Vagina (tissue), 2 donors: ENCODE measurements at regions not wholly inside any gene's neighbourhood (a gene's known extent, or its start where the extent isn't known, plus 50 kb on each side); places are given as distances from the start of the nearest gene placed in this dataset.

Experiments used
- DNase-seq, 2 donors: peaks; one replicate each; pipeline ENCODE4 v3.0.0-alpha.2; 2017; ENCODE audit errors: extremely low spot score in 2 of 2
- H3K27ac ChIP-seq: fragments of 200-600 bp; sonication (generic); one replicate; pipeline ENCODE4 v1.5.1; 2019
- H3K27me3 ChIP-seq: fragments of 200-600 bp; sonication (generic); one replicate; pipeline ENCODE4 v1.5.1; 2019
- H3K36me3 ChIP-seq, 2 donors: fragments of 200-600 bp; sonication (generic); one replicate each; pipeline ENCODE4 v1.5.1; 2017 to 2019
- H3K4me1 ChIP-seq: fragments of 200-600 bp; sonication (generic); one replicate; pipeline ENCODE4 v1.5.1; 2019
- H3K4me3 ChIP-seq, 2 donors: fragments of 200-600 bp; sonication (generic); 1 replicate in 1 of 2; 2 replicates in 1 of 2; pipeline ENCODE4 v1.5.1; 2016 to 2019
- H3K9me3 ChIP-seq: fragments of 200-600 bp; sonication (generic); one replicate; pipeline ENCODE4 v1.5.1; 2019
- CTCF ChIP-seq, 3 experiments: fragments of 450-650 bp in 2 of 3; fragments of 200-600 bp in 1 of 3; sonication (generic) in 1 of 3; IDR thresholded peaks; one replicate each; pipeline ENCODE4 v1.5.1; 2017 to 2019; ENCODE audit warnings: antibody characterized with exemption in 3 of 3, mild to moderate bottlenecking in 2 of 3, moderate library complexity in 2 of 3
- POLR2A ChIP-seq, 2 donors: fragments of 450-650 bp; IDR thresholded peaks; one replicate each; pipeline ENCODE4 v1.6.1; 2017; ENCODE audit warnings: antibody characterized with exemption in 2 of 2, mild to moderate bottlenecking in 2 of 2, moderate library complexity in 2 of 2
- POLR2AphosphoS5 ChIP-seq, 2 donors: sonication (generic); formaldehyde crosslinking; IDR thresholded peaks; one replicate each; pipeline ENCODE4 v1.9.0; 2017; ENCODE audit warnings: antibody characterized with exemption in 2 of 2, mild to moderate bottlenecking in 2 of 2, low read depth in 1 of 2; ENCODE audit not compliant: insufficient read depth in 1 of 2
- intact Hi-C: fragments of 100-400 bp; cut with DNase I; formaldehyde crosslinking; loops from one replicate; pipeline ENCODE4 v1.15.1; 2023

- H3K27ac ChIP-seq = no peak overlapping the region
- intact Hi-C loops = no loop called here
- DNase-seq = no peak
- no peaks in the 10 kb centered on the region for H3K9me3 ChIP-seq
- TF ChIP-seq POLR2AphosphoS5 (IDR thresholded peaks at IDR 0.05; ENCODE audit: insufficient read depth in 1 of 2, low read depth in 1 of 2) (no peak), CTCF (IDR thresholded peaks at IDR 0.05) (peak in 2 of 3 experiments; percentile 54 to 62)
- no peaks in the 10 kb centered on the region for H3K36me3 ChIP-seq
- no peaks in the 10 kb centered on the region for H3K27me3 ChIP-seq
- H3K4me3 ChIP-seq = no peak overlapping the region
- H3K4me1 ChIP-seq = no peaks in the 10 kb centered on the region
Observed at GRCh38 chr5:165630261-165630778, 2124.9 kb downstream of the MAT2B start.

GRCh38 chr5:165631235-165631634 is 2125.8 kb downstream of the MAT2B start:
- Histone ChIP-seq H3K4me3 (no peak overlapping the region), H3K9me3 (no peaks in the 10 kb centered on the region), H3K36me3 (no peaks in the 10 kb centered on the region), H3K4me1 (no peaks in the 10 kb centered on the region), H3K27me3 (no peaks in the 10 kb centered on the region), H3K27ac (no peak overlapping the region)
- TF ChIP-seq POLR2AphosphoS5 (IDR thresholded peaks at IDR 0.05; ENCODE audit: insufficient read depth in 1 of 2, low read depth in 1 of 2) (no peak), POLR2A (IDR thresholded peaks at IDR 0.05) (no peak), CTCF (IDR thresholded peaks at IDR 0.05) (no peak)
- intact Hi-C loops = no loop called here
- DNase-seq = no peak

- no peak overlapping the region for H3K27ac ChIP-seq
- H3K4me1 ChIP-seq = no peaks in the 10 kb centered on the region
- H3K27me3 ChIP-seq = no peaks in the 10 kb centered on the region
- no peak for DNase-seq
- no peaks in the 10 kb centered on the region for H3K36me3 ChIP-seq
- TF ChIP-seq CTCF (IDR thresholded peaks at IDR 0.05) (no peak), POLR2A (IDR thresholded peaks at IDR 0.05) (no peak), POLR2AphosphoS5 (IDR thresholded peaks at IDR 0.05; ENCODE audit: insufficient read depth in 1 of 2, low read depth in 1 of 2) (no peak)
- no peaks in the 10 kb centered on the region for H3K9me3 ChIP-seq
- H3K4me3 ChIP-seq = no peak overlapping the region
- intact Hi-C loops = no loop called here
Observed at GRCh38 chr5:165642366-165642765, 2136.9 kb downstream of the MAT2B start.

GRCh38 chr5:165665735-165666400 is 2160.4 kb downstream of the MAT2B start:
- H3K36me3 ChIP-seq = no peaks in the 10 kb centered on the region
- TF ChIP-seq POLR2AphosphoS5 (IDR thresholded peaks at IDR 0.05; ENCODE audit: insufficient read depth in 1 of 2, low read depth in 1 of 2) (no peak), CTCF (IDR thresholded peaks at IDR 0.05) (no peak), POLR2A (IDR thresholded peaks at IDR 0.05) (no peak)
- H3K9me3 ChIP-seq = no peaks in the 10 kb centered on the region
- H3K4me3 ChIP-seq = no peak overlapping the region
- no peaks in the 10 kb centered on the region for H3K4me1 ChIP-seq
- H3K27ac ChIP-seq = no peak overlapping the region
- DNase-seq = no peak
- no peaks in the 10 kb centered on the region for H3K27me3 ChIP-seq
- intact Hi-C loops = no loop called here

- Histone ChIP-seq H3K9me3 (no peaks in the 10 kb centered on the region), H3K27me3 (no peaks in the 10 kb centered on the region), H3K27ac (no peak overlapping the region), H3K4me1 (no peaks in the 10 kb centered on the region), H3K36me3 (no peaks in the 10 kb centered on the region), H3K4me3 (no peak overlapping the region)
- TF ChIP-seq POLR2A (IDR thresholded peaks at IDR 0.05) = no peak
- TF ChIP-seq POLR2AphosphoS5 (IDR thresholded peaks at IDR 0.05; ENCODE audit: insufficient read depth in 1 of 2, low read depth in 1 of 2) = no peak
- TF ChIP-seq CTCF (IDR thresholded peaks at IDR 0.05) = no peak
- intact Hi-C loops = no loop called here
- DNase-seq = no peak
Observed at GRCh38 chr5:165673499-165673898, 2168.1 kb downstream of the MAT2B start.
